ENCODE measurements at regions not wholly inside any gene's neighbourhood (a gene's known extent, or its start where the extent isn't known, plus 50 kb on each side); places are given as distances from the start of the nearest gene placed in this dataset.

DNA sequence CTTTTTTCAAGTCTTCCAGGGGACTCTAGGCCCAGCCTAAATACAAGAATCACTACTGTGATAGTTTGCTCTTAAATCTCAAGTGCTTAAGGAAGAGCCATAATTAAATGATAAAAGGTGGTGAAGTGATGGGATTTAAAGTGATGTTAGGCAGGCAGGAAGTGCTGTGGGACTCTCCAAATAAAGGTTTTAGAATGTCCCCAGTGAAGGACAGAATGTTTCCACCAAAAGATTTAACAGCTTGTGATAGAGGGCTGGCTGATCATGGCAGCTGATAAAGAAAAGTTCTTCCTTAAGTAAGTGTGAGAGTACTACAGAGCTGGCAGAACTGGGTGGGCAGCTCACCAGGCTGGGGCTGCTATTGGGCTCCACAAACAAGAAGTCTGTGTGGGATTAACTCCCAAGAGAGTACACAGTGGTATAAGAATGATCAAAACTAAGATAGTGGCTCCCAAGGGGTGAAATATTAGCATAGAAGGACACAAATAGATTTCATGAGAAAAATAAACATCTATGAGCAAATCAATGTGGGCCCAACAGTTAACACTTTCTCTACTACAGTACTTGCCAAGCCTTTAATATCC lies 637.2 kb upstream of the CPEB2 start:
- DNase-seq (ENCODE audit: extremely low spot score, unreplicated experiment) = no peak
- Mint-ChIP-seq H3K4me3 (ENCODE audit: unreplicated experiment) (no peak overlapping the region), H3K36me3 (ENCODE audit: unreplicated experiment) (no peaks in the 10 kb centered on the region), H3K27ac (ENCODE audit: unreplicated experiment) (no peak overlapping the region), H3K4me1 (ENCODE audit: unreplicated experiment) (no peaks in the 10 kb centered on the region), H3K27me3 (ENCODE audit: unreplicated experiment) (peaks cover 8% of the 10 kb centered on the region), H3K9me3 (ENCODE audit: unreplicated experiment) (no peaks in the 10 kb centered on the region)
- TF ChIP-seq, protein P1, sequence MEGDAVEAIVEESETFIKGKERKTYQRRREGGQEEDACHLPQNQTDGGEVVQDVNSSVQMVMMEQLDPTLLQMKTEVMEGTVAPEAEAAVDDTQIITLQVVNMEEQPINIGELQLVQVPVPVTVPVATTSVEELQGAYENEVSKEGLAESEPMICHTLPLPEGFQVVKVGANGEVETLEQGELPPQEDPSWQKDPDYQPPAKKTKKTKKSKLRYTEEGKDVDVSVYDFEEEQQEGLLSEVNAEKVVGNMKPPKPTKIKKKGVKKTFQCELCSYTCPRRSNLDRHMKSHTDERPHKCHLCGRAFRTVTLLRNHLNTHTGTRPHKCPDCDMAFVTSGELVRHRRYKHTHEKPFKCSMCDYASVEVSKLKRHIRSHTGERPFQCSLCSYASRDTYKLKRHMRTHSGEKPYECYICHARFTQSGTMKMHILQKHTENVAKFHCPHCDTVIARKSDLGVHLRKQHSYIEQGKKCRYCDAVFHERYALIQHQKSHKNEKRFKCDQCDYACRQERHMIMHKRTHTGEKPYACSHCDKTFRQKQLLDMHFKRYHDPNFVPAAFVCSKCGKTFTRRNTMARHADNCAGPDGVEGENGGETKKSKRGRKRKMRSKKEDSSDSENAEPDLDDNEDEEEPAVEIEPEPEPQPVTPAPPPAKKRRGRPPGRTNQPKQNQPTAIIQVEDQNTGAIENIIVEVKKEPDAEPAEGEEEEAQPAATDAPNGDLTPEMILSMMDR (IDR thresholded peaks at IDR 0.05) = no peak

DNA sequence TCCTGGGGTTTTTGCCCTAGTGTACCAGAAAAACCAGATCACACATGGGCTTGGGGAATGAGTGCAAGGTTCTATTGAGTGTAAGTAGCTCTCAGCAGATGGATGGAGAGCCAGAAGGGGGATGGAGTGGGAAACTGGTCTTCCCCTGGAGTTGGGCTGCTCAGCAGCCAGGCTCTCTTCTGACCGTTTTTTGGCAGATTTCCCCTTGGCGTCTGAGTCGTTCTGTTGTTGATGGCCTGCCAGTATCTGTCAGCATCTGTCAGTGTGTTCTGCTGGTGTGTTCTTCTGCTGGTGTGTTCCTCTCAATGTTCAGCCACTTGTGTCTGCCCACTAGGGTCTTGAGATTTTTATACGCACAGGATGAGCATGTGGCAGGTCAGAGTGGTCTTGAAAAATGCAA lies 633.9 kb upstream of the CPEB2 start:
- DNase-seq (ENCODE audit: extremely low spot score, unreplicated experiment) = no peak
- Mint-ChIP-seq H3K4me3 (ENCODE audit: unreplicated experiment) (no peak overlapping the region), H3K27ac (ENCODE audit: unreplicated experiment) (no peak overlapping the region), H3K4me1 (ENCODE audit: unreplicated experiment) (no peaks in the 10 kb centered on the region), H3K9me3 (ENCODE audit: unreplicated experiment) (peaks cover 2% of the 10 kb centered on the region), H3K27me3 (ENCODE audit: unreplicated experiment) (peaks cover 19% of the 10 kb centered on the region), H3K36me3 (ENCODE audit: unreplicated experiment) (no peaks in the 10 kb centered on the region)
- TF ChIP-seq, protein P1 (IDR thresholded peaks at IDR 0.05) = no peak

DNA sequence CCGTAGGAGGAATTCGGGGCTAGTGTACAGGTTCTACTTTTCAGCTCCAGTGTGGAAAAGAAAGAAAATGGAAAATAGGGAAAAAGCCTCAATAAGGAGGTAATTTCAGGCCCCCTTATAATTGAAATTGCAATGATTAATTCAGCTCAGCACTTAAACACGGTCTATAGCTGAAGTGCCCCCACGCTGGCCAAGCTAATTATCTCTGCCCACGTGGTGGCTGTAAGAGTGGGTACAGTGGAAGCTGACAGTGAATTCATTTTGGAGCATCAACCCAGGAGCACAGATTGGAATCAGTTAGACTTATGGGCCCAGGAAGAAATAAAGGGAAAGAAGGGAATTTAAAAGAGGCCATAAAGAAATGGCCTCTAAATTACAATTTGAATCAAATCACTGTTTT lies 631.1 kb upstream of the CPEB2 start:
- H3K4me1 Mint-ChIP-seq (ENCODE audit: unreplicated experiment) = no peaks in the 10 kb centered on the region
- no peak overlapping the region for H3K4me3 Mint-ChIP-seq (ENCODE audit: unreplicated experiment)
- peaks cover 4% of the 10 kb centered on the region for H3K9me3 Mint-ChIP-seq (ENCODE audit: unreplicated experiment)
- DNase-seq (ENCODE audit: extremely low spot score, unreplicated experiment) = no peak
- no peak overlapping the region for H3K27ac Mint-ChIP-seq (ENCODE audit: unreplicated experiment)
- no peaks in the 10 kb centered on the region for H3K36me3 Mint-ChIP-seq (ENCODE audit: unreplicated experiment)
- TF ChIP-seq, protein P1 (IDR thresholded peaks at IDR 0.05) = no peak
- peaks cover 21% of the 10 kb centered on the region for H3K27me3 Mint-ChIP-seq (ENCODE audit: unreplicated experiment)

DNA sequence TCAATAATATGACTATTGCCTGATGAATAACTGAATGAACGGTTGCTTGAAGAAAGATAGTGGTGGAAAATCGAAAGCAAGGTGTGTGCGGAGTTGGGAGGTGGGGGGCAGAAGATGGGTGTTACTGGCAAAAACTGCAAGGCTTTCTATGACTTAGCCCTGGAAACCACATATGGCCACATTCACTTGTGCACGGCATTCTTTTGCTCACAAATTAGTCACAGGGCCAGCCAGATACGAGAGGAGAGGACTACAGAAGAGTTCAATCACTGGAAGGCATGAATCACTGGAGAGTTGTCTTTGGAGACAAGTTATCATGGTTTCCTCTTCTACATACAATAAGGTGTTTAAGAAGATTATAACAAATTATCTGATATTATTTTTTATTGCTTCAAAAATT lies 626.5 kb upstream of the CPEB2 start:
- H3K9me3 Mint-ChIP-seq (ENCODE audit: unreplicated experiment) = peaks cover 4% of the 10 kb centered on the region
- TF ChIP-seq, protein P1 (IDR thresholded peaks at IDR 0.05) = no peak
- H3K27ac Mint-ChIP-seq (ENCODE audit: unreplicated experiment) = no peak overlapping the region
- H3K4me1 Mint-ChIP-seq (ENCODE audit: unreplicated experiment) = no peaks in the 10 kb centered on the region
- H3K27me3 Mint-ChIP-seq (ENCODE audit: unreplicated experiment) = peaks cover 18% of the 10 kb centered on the region
- no peak overlapping the region for H3K4me3 Mint-ChIP-seq (ENCODE audit: unreplicated experiment)
- H3K36me3 Mint-ChIP-seq (ENCODE audit: unreplicated experiment) = no peaks in the 10 kb centered on the region
- no peak for DNase-seq (ENCODE audit: extremely low spot score, unreplicated experiment)

DNA sequence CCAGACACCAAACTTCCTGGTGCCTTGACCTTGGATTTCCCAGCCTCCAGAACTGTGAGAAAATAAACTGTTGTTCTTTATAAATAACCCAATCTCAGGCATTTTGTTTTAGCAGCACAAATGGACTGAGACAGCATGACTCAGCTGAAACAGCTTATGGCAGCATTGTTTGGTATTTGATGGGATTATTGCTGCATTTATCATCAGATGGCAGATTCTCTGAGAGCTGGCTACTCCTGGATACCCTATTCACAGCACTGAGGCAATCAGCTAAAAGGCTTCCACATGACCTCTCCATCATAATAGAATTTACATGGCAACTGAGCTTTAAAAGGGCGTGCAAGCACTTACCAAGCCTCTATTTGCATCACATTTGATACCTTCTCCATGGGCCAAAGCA lies 623.1 kb upstream of the CPEB2 start:
- Mint-ChIP-seq H3K4me1 (ENCODE audit: unreplicated experiment) (no peaks in the 10 kb centered on the region), H3K9me3 (ENCODE audit: unreplicated experiment) (no peaks in the 10 kb centered on the region), H3K4me3 (ENCODE audit: unreplicated experiment) (no peak overlapping the region), H3K36me3 (ENCODE audit: unreplicated experiment) (no peaks in the 10 kb centered on the region), H3K27me3 (ENCODE audit: unreplicated experiment) (peaks cover 25% of the 10 kb centered on the region), H3K27ac (ENCODE audit: unreplicated experiment) (no peak overlapping the region)
- DNase-seq (ENCODE audit: extremely low spot score, unreplicated experiment) = no peak
- TF ChIP-seq, protein P1 (IDR thresholded peaks at IDR 0.05) = no peak
